HPDE6-E6E7 (cell line): ENCODE measurements at regions not wholly inside any gene's neighbourhood (a gene's known extent, or its start where the extent isn't known, plus 50 kb on each side); places are given as distances from the start of the nearest gene placed in this dataset.
A peak's percentile ranks its signal among the peaks of the same experiment; 100 is the strongest.
"Not testable (repeated sequence)": the region's sequence is repeated elsewhere in the genome, so short reads cannot be mapped to it uniquely, and the experiment has no call there.

Experiments used
- DNase-seq: peaks from one replicate; pipeline ENCODE4 v3.0.0; 2011; ENCODE audit warnings: missing footprints; ENCODE audit errors: extremely low spot score

GRCh38 chr1:48084826-48085225 is 87.6 kb upstream of the TRABD2B start:
- DNase-seq = no peak

GRCh38 chr1:48082271-48082962 is 85.2 kb upstream of the TRABD2B start:
- no peak for DNase-seq

GRCh38 chr1:48080331-48081255 is 83.4 kb upstream of the TRABD2B start:
- DNase-seq = no peak

- no peak for DNase-seq
Observed at GRCh38 chr1:48079096-48079495, 81.9 kb upstream of the TRABD2B start.

GRCh38 chr1:48077795-48078222 is 80.6 kb upstream of the TRABD2B start:
- DNase-seq = no peak

GRCh38 chr1:48076017-48076416 is 78.8 kb upstream of the TRABD2B start:
- no peak for DNase-seq

- DNase-seq = no peak
Observed at GRCh38 chr1:48073798-48074530, 76.8 kb upstream of the TRABD2B start.

GRCh38 chr1:48071513-48071912 is 74.3 kb upstream of the TRABD2B start:
- DNase-seq = no peak

- no peak for DNase-seq
Observed at GRCh38 chr1:48070396-48070750, 73.2 kb upstream of the TRABD2B start.

- no peak for DNase-seq
Observed at GRCh38 chr1:48069662-48070395, 72.6 kb upstream of the TRABD2B start.

- no peak for DNase-seq
Observed at GRCh38 chr1:48068206-48068605, 71.0 kb upstream of the TRABD2B start.

- no peak for DNase-seq
Observed at GRCh38 chr1:48066936-48067335, 69.8 kb upstream of the TRABD2B start.

- DNase-seq = not testable (repeated sequence)
Observed at GRCh38 chr1:48064693-48065092, 67.5 kb upstream of the TRABD2B start.

- no peak for DNase-seq
Observed at GRCh38 chr1:48062353-48062752, 65.2 kb upstream of the TRABD2B start.

GRCh38 chr1:48061162-48062136 is 64.3 kb upstream of the TRABD2B start:
- DNase-seq = peak; percentile 14

GRCh38 chr1:48059289-48059688 is 62.1 kb upstream of the TRABD2B start:
- DNase-seq = no peak

- no peak for DNase-seq
Observed at GRCh38 chr1:48058135-48059025, 61.2 kb upstream of the TRABD2B start.

- no peak for DNase-seq
Observed at GRCh38 chr1:48057249-48057648, 60.1 kb upstream of the TRABD2B start.
